Heart right ventricle (tissue), 16 donors: ENCODE measurements at regions not wholly inside any gene's neighbourhood (a gene's known extent, or its start where the extent isn't known, plus 50 kb on each side); places are given as distances from the start of the nearest gene placed in this dataset.
A peak's percentile ranks its signal among the peaks of the same experiment; 100 is the strongest.

Experiments used
- ATAC-seq, 8 donors: fragments of 200-7000 bp; cut with Tn5 transposase; one replicate each; pipeline ENCODE4 v1.9.1; 2020; ENCODE audit warnings: mild to moderate bottlenecking in 8 of 8, moderate library complexity in 8 of 8, moderate number of reproducible peaks in 1 of 8
- DNase-seq, 2 donors: peaks; one replicate each; pipeline ENCODE4 v3.0.0-alpha.2; 2020
- H3K27ac ChIP-seq, 10 donors: fragments of 200-600 bp; sonication (generic) in 2 of 10; one replicate each; pipeline versions ENCODE4 v1.5.0 to v1.8.0; 2020 to 2022; ENCODE audit warnings: mild to moderate bottlenecking in 3 of 10
- H3K27me3 ChIP-seq, 7 donors: fragments of 200-600 bp; one replicate each; pipeline ENCODE4 v1.8.0; 2021 to 2022; ENCODE audit warnings: mild to moderate bottlenecking in 2 of 7
- H3K36me3 ChIP-seq, 9 donors: fragments of 200-600 bp; sonication (generic) in 1 of 9; one replicate each; pipeline versions ENCODE4 v1.5.0 to v1.8.0; 2020 to 2022; ENCODE audit warnings: mild to moderate bottlenecking in 2 of 9
- H3K4me1 ChIP-seq, 9 donors: fragments of 200-600 bp; sonication (generic) in 1 of 9; one replicate each; pipeline versions ENCODE4 v1.5.0 to v1.8.0; 2020 to 2022; ENCODE audit warnings: mild to moderate bottlenecking in 4 of 9
- H3K4me3 ChIP-seq, 10 donors: fragments of 200-600 bp; sonication (generic) in 2 of 10; one replicate each; pipeline versions ENCODE4 v1.5.0 to v1.8.0; 2020 to 2022; ENCODE audit warnings: mild to moderate bottlenecking in 7 of 10, moderate library complexity in 2 of 10
- H3K9me3 ChIP-seq, 11 donors: fragments of 200-600 bp in 10 of 11; sonication (generic) in 2 of 11; one replicate each; pipeline versions ENCODE4 v1.5.0 to v1.8.0; 2013 to 2022; ENCODE audit warnings: mild to moderate bottlenecking in 2 of 11, control low read depth in 1 of 11, moderate library complexity in 1 of 11
- WGBS, 2 donors: extraction: QIAGEN DNeasy Blood & Tissue Kit; methylation state at CpG; one replicate each; pipeline ENCODE4 v1.1.7; 2013; ENCODE audit warnings: inconsistent platforms in 1 of 2; 5-methylcytosine and 5-hydroxymethylcytosine counted together
- intact Hi-C, 10 donors: fragments of 100-400 bp; cut with DNase I; formaldehyde crosslinking; loops; one replicate each; pipeline versions ENCODE4 v1.11.1 to v1.14.2; 2022
- TF ChIP-seq, protein P1 (sequence below), 9 donors: fragments of 200-600 bp; sonication (generic) in 2 of 9; IDR thresholded peaks; one replicate each; pipeline versions ENCODE4 v1.5.0 to v1.8.0; 2021 to 2022; ENCODE audit warnings: antibody characterized with exemption in 9 of 9, mild to moderate bottlenecking in 5 of 9, moderate library complexity in 1 of 9
- donor health status: Arrhythmogenic right ventricular cardiomyopathy.
- donor health status: ischemic (EF 13 %, LVEDD 7.1; RV severe dilation, severe dysfunction).
- donor health status: healthy with polysubstance abuse.
- donor health status: DM: no; HTN: yes; CAD: no.
- donor health status: DM: no; HTN: no; CAD: no.
- donor health status: ischemic (EF 25% LVEDD 6.9; RV normal size, moderate dysfunction).
- donor health status: ischemic (EF 25% LVEDD 5.7; RV mildly dilated, moderate dysfunction).
- donor health status: healthy.
- donor health status: DM: yes; HTN: yes; CAD: no.
- donor health status: Ischemic cardiomyopathy.
- donor health status: ischemic (EF 35%, LVEDD 5.7; RV mildly dilated, moderate dysfunction).
- donor health status: nonischemic (EF 11% LVEDD 7.7; RV severe dilation, severe dysfunction).
- donor health status: DM: yes; HTN: yes; CAD: no.
- donor health status: PGD.
- donor health status: ischemic (EF 29% LVEDD 5.4; RV normal size, mild dysfunction).
- donor health status: nonischemic (EF 23%, LVEDD 6.1; RV moderate dilation, normal function).

DNA sequence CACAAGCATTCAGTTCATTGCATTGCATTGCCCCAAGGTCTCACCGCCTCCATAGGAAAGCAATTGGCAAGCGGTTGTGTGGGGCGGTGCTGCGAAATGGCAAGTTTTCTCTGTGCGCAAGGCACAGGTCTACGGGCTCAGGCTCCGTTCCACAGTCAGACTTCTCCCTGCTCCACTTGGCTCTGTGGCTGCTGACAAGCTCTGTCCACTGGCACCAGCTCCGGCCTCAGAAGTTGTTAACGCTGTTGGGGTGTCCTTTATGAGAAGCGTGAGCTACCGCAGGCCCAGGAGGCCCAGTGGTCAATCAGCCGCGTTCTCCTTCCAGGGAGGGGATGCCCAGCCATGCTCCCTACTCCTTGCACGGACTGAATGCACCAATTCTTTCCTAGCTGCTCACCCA, 87.0 kb upstream of the GATA6 start:
- Histone ChIP-seq H3K4me1 (peaks cover 0 to 17% (median 0%) of the 10 kb centered on the region in 9 donors), H3K36me3 (no peaks in the 10 kb centered on the region), H3K9me3 (no peaks in the 10 kb centered on the region), H3K27ac (peak overlapping the region in 4 of 10 donors; percentile 5 to 79 (median 36)), H3K4me3 (no peak overlapping the region), H3K27me3 (no peaks in the 10 kb centered on the region)
- TF ChIP-seq, protein P1, sequence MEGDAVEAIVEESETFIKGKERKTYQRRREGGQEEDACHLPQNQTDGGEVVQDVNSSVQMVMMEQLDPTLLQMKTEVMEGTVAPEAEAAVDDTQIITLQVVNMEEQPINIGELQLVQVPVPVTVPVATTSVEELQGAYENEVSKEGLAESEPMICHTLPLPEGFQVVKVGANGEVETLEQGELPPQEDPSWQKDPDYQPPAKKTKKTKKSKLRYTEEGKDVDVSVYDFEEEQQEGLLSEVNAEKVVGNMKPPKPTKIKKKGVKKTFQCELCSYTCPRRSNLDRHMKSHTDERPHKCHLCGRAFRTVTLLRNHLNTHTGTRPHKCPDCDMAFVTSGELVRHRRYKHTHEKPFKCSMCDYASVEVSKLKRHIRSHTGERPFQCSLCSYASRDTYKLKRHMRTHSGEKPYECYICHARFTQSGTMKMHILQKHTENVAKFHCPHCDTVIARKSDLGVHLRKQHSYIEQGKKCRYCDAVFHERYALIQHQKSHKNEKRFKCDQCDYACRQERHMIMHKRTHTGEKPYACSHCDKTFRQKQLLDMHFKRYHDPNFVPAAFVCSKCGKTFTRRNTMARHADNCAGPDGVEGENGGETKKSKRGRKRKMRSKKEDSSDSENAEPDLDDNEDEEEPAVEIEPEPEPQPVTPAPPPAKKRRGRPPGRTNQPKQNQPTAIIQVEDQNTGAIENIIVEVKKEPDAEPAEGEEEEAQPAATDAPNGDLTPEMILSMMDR (IDR thresholded peaks at IDR 0.05), result no peak
- intact Hi-C loops, result loop anchor here in 3 of 10 donors (5.0 to 10.0 kb wide), 3 partner anchors 78 to 85 kb away; partner anchors contain the start of gene GATA6 (in 1 of the 3)
- DNase-seq (peak; percentile 17 to 23), ATAC-seq (peak; percentile 31 to 81 (median 48))
- WGBS, 2 donors, result 58 to 66% methylated on average over 14 of the region's 14 CpGs

DNA sequence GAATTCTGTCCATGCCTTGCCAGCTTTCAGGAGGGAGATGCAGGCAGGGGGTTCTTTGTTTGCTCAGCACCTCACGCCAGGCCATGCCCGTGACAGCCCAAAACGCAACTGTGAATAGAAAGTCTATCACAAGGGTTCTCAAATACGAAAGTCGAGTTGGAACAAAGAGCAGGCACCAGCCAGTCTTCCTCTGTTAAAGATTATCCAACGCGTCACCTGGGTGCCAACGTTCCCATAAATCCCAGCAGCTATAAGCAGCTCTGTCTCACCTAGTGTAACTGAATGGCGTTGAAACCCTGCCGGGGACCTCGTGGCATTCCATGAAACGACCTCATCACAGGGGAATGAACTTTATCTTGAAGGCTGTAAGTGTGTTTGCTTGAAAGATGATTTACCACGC, 84.8 kb upstream of the GATA6 start:
- H3K4me3 ChIP-seq, result no peak overlapping the region
- H3K36me3 ChIP-seq, result no peaks in the 10 kb centered on the region
- ATAC-seq, result peak; percentile 51 to 88 (median 82)
- H3K27me3 ChIP-seq, result no peaks in the 10 kb centered on the region
- TF ChIP-seq, protein P1 (IDR thresholded peaks at IDR 0.05), result no peak
- 29 to 42% methylated on average over 13 of the region's 13 CpGs for WGBS, 2 donors
- peak in 1 of 2 donors; percentile 71 for DNase-seq
- no peaks in the 10 kb centered on the region for H3K9me3 ChIP-seq
- H3K27ac ChIP-seq, result peak overlapping the region in 6 of 10 donors; percentile 23 to 83 (median 80)
- H3K4me1 ChIP-seq, result peaks cover 0 to 27% (median 9%) of the 10 kb centered on the region in 9 donors
- intact Hi-C loops, result loop anchor here in 3 of 10 donors (5.0 to 10.0 kb wide), 3 partner anchors 80 to 87 kb away; partner anchors contain the start of gene GATA6 (in 1 of the 3)

DNA sequence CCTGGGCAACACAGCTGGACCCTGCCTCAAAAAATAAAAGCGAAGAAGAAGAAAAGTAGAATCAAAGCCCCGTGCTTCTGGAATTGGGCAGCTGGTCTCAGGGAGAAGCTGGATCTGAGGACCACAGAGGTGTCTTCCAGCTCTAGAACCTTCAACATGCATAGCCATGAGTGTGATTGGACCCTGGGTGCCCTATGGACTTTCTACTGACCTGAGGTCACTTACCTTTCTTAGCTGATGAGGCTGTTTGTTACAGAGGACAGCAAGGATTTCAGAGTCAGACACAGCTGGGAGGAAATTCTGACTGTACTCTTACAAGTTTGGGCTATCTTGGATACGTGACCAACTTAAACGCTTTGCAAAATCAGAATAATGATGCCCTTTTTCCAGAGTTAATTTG, 82.4 kb upstream of the GATA6 start:
- intact Hi-C loops, result loop anchor here in 3 of 10 donors (5.0 to 10.0 kb wide), 3 partner anchors 80 to 90 kb away; partner anchors contain the start of gene GATA6 (in 1 of the 3)
- TF ChIP-seq, protein P1 (IDR thresholded peaks at IDR 0.05), result no peak
- ATAC-seq (no peak), DNase-seq (no peak)
- Histone ChIP-seq H3K4me3 (no peak overlapping the region), H3K27me3 (no peaks in the 10 kb centered on the region), H3K4me1 (peaks cover 0 to 24% (median 9%) of the 10 kb centered on the region in 9 donors), H3K27ac (no peak overlapping the region), H3K36me3 (no peaks in the 10 kb centered on the region), H3K9me3 (no peaks in the 10 kb centered on the region)
- 80 to 87% methylated on average over 4 of the region's 4 CpGs for WGBS, 2 donors

DNA sequence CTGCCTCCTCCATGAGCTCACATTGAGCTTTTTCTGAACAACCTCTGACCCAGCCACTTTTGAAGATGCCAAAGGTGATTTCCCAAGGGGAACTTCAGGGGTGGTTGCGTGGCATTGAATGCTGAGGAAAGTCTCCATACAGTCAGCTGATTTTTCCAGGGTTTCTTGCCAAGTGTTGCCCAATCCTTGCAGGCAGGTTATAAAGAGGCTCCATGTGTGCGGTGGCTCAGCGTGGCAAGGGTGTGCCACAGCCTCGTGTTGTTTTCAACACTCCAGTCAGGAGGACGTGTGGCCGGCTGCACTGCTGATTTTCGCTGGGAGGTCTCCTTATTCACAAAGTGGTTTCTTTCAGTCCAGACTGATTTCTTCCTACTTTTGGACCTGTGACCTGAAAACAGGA, 81.4 kb upstream of the GATA6 start:
- Histone ChIP-seq H3K9me3 (no peaks in the 10 kb centered on the region), H3K27me3 (no peaks in the 10 kb centered on the region), H3K4me3 (no peak overlapping the region), H3K4me1 (peaks cover 0 to 20% (median 6%) of the 10 kb centered on the region in 9 donors), H3K36me3 (no peaks in the 10 kb centered on the region), H3K27ac (peak overlapping the region in 6 of 10 donors; percentile 40 to 82 (median 80))
- peak; percentile 22 to 25 for DNase-seq
- ATAC-seq, result peak in 6 of 8 donors; percentile 28 to 70 (median 42)
- intact Hi-C loops, result loop anchor here in 3 of 10 donors (5.0 to 10.0 kb wide), 3 partner anchors 79 to 91 kb away; partner anchors contain the start of gene GATA6 (in 1 of the 3)
- TF ChIP-seq, protein P1 (IDR thresholded peaks at IDR 0.05), result no peak
- WGBS, 2 donors, result 47 to 61% methylated on average over 7 of the region's 7 CpGs
